ENCODE measurements at regions not wholly inside any gene's neighbourhood (a gene's known extent, or its start where the extent isn't known, plus 50 kb on each side); places are given as distances from the start of the nearest gene placed in this dataset.

GRCh38 chr16:61237884-61238485, 798.3 kb downstream of the CDH8 start:
- Histone ChIP-seq H3K4me1 (ENCODE audit: control insufficient read depth in 2 of 2, insufficient read depth in 2 of 2, low read length in 2 of 2) (no peaks in the 10 kb centered on the region), H3K27ac (ENCODE audit: low read depth in 2 of 2, low read length in 2 of 2) (no peak overlapping the region), H3K4me3 (ENCODE audit: low read length in 2 of 2) (no peak overlapping the region), H3K27me3 (ENCODE audit: control insufficient read depth in 2 of 2, insufficient read depth in 2 of 2, low read length in 2 of 2) (no peaks in the 10 kb centered on the region), H3K9me3 (ENCODE audit: control insufficient read depth in 2 of 2, low read length in 2 of 2) (peaks cover 0 to 3% of the 10 kb centered on the region in 2 donors), H3K36me3 (ENCODE audit: control insufficient read depth in 2 of 2, insufficient read depth in 2 of 2, low read length in 2 of 2) (no peaks in the 10 kb centered on the region), H3K9ac (ENCODE audit: low read depth in 1 of 2, low read length in 2 of 2) (no peak overlapping the region)

DNA sequence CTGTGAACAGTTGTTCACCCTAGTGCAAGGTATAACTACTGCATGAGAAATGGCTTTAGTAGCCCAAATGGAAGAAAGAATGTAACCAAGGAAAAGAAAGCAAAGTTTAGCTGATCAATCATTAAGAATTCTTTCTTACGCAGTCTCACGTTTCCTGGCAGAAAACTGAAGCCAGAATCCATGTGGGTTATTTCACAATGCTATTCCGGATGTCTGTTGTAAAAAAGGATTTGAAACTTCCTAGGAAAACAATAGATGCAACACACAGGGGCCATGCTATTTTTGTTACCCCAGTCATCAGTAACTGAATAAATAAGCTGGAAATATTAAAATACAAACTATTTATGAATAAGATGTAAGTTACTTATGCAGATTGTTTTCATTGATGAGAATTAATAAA, 802.5 kb downstream of the CDH8 start:
- Histone ChIP-seq H3K4me3 (ENCODE audit: low read length in 2 of 2) (no peak overlapping the region), H3K36me3 (ENCODE audit: control insufficient read depth in 2 of 2, insufficient read depth in 2 of 2, low read length in 2 of 2) (no peaks in the 10 kb centered on the region), H3K4me1 (ENCODE audit: control insufficient read depth in 2 of 2, insufficient read depth in 2 of 2, low read length in 2 of 2) (no peaks in the 10 kb centered on the region), H3K9ac (ENCODE audit: low read depth in 1 of 2, low read length in 2 of 2) (no peak overlapping the region), H3K27me3 (ENCODE audit: control insufficient read depth in 2 of 2, insufficient read depth in 2 of 2, low read length in 2 of 2) (no peaks in the 10 kb centered on the region), H3K9me3 (ENCODE audit: control insufficient read depth in 2 of 2, low read length in 2 of 2) (peaks cover 0 to 3% of the 10 kb centered on the region in 2 donors), H3K27ac (ENCODE audit: low read depth in 2 of 2, low read length in 2 of 2) (no peak overlapping the region)

DNA sequence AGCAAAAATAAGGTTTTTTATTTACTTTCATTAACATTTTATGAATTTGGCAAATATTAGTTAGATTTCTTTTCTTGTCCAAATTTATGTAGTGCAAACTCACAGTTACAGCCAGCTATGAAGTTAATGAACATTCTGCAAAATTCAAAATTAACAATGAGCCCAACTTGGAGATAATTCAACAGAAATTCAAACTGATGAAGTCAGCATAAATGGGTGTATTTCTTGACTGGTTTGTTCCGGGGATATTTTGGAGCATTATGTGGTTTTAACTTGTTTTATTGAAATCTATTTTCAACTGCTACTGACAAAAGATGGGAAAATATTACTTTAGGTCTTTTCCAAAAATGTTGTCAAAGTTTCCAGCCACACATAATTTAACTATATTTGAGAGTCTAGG, 807.9 kb downstream of the CDH8 start:
- Histone ChIP-seq H3K9me3 (ENCODE audit: control insufficient read depth in 2 of 2, low read length in 2 of 2) (no peaks in the 10 kb centered on the region), H3K27ac (ENCODE audit: low read depth in 2 of 2, low read length in 2 of 2) (no peak overlapping the region), H3K4me3 (ENCODE audit: low read length in 2 of 2) (no peak overlapping the region), H3K9ac (ENCODE audit: low read depth in 1 of 2, low read length in 2 of 2) (no peak overlapping the region), H3K36me3 (ENCODE audit: control insufficient read depth in 2 of 2, insufficient read depth in 2 of 2, low read length in 2 of 2) (no peaks in the 10 kb centered on the region), H3K27me3 (ENCODE audit: control insufficient read depth in 2 of 2, insufficient read depth in 2 of 2, low read length in 2 of 2) (no peaks in the 10 kb centered on the region), H3K4me1 (ENCODE audit: control insufficient read depth in 2 of 2, insufficient read depth in 2 of 2, low read length in 2 of 2) (no peaks in the 10 kb centered on the region)

GRCh38 chr16:61215605-61216004, 820.6 kb downstream of the CDH8 start:
- Histone ChIP-seq H3K9me3 (ENCODE audit: control insufficient read depth in 2 of 2, low read length in 2 of 2) (no peaks in the 10 kb centered on the region), H3K9ac (ENCODE audit: low read depth in 1 of 2, low read length in 2 of 2) (no peak overlapping the region), H3K36me3 (ENCODE audit: control insufficient read depth in 2 of 2, insufficient read depth in 2 of 2, low read length in 2 of 2) (no peaks in the 10 kb centered on the region), H3K27me3 (ENCODE audit: control insufficient read depth in 2 of 2, insufficient read depth in 2 of 2, low read length in 2 of 2) (no peaks in the 10 kb centered on the region), H3K4me3 (ENCODE audit: low read length in 2 of 2) (no peak overlapping the region), H3K27ac (ENCODE audit: low read depth in 2 of 2, low read length in 2 of 2) (no peak overlapping the region), H3K4me1 (ENCODE audit: control insufficient read depth in 2 of 2, insufficient read depth in 2 of 2, low read length in 2 of 2) (no peaks in the 10 kb centered on the region)

- H3K27ac ChIP-seq (ENCODE audit: low read depth in 2 of 2, low read length in 2 of 2): no peak overlapping the region
- H3K36me3 ChIP-seq (ENCODE audit: control insufficient read depth in 2 of 2, insufficient read depth in 2 of 2, low read length in 2 of 2): no peaks in the 10 kb centered on the region
- no peaks in the 10 kb centered on the region for H3K4me1 ChIP-seq (ENCODE audit: control insufficient read depth in 2 of 2, insufficient read depth in 2 of 2, low read length in 2 of 2)
- H3K27me3 ChIP-seq (ENCODE audit: control insufficient read depth in 2 of 2, insufficient read depth in 2 of 2, low read length in 2 of 2): no peaks in the 10 kb centered on the region
- no peak overlapping the region for H3K4me3 ChIP-seq (ENCODE audit: low read length in 2 of 2)
- H3K9ac ChIP-seq (ENCODE audit: low read depth in 1 of 2, low read length in 2 of 2): no peak overlapping the region
- H3K9me3 ChIP-seq (ENCODE audit: control insufficient read depth in 2 of 2, low read length in 2 of 2): no peaks in the 10 kb centered on the region
Measured at GRCh38 chr16:61214780-61215179, 821.5 kb downstream of the CDH8 start.

- no peak overlapping the region for H3K4me3 ChIP-seq (ENCODE audit: low read length in 2 of 2)
- no peak overlapping the region for H3K9ac ChIP-seq (ENCODE audit: low read depth in 1 of 2, low read length in 2 of 2)
- H3K9me3 ChIP-seq (ENCODE audit: control insufficient read depth in 2 of 2, low read length in 2 of 2): peaks cover 0 to 2% of the 10 kb centered on the region in 2 donors
Measured at GRCh38 chr16:61210076-61210475, 826.2 kb downstream of the CDH8 start.

DNA sequence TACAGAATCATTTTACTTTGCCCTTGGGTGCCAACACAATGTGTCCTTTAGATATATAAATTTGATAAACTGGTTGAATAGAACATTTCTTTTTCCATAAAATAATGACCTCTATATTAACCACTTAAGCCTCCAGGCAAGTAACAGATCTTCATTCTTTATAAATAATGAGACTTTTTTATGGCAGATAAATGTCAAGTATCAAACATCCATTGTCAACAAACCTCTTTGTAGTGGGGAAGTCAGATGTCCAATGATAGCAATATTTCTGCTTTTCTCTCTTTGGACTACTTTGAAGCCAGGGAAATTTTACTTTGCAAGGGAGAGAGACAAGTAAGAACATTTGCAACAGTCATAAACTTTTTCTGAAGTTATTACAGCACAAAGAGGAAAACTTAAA, 841.2 kb downstream of the CDH8 start:
- H3K9me3 ChIP-seq (ENCODE audit: control insufficient read depth in 2 of 2, low read length in 2 of 2): no peaks in the 10 kb centered on the region
- no peaks in the 10 kb centered on the region for H3K36me3 ChIP-seq (ENCODE audit: control insufficient read depth in 2 of 2, insufficient read depth in 2 of 2, low read length in 2 of 2)

More at GRCh38 chr16:61210076-61210475, 826.2 kb downstream of the CDH8 start:
- Histone ChIP-seq H3K4me1 (ENCODE audit: control insufficient read depth in 2 of 2, insufficient read depth in 2 of 2, low read length in 2 of 2) (no peaks in the 10 kb centered on the region), H3K36me3 (ENCODE audit: control insufficient read depth in 2 of 2, insufficient read depth in 2 of 2, low read length in 2 of 2) (no peaks in the 10 kb centered on the region), H3K27me3 (ENCODE audit: control insufficient read depth in 2 of 2, insufficient read depth in 2 of 2, low read length in 2 of 2) (no peaks in the 10 kb centered on the region), H3K27ac (ENCODE audit: low read depth in 2 of 2, low read length in 2 of 2) (no peak overlapping the region)

DNA sequence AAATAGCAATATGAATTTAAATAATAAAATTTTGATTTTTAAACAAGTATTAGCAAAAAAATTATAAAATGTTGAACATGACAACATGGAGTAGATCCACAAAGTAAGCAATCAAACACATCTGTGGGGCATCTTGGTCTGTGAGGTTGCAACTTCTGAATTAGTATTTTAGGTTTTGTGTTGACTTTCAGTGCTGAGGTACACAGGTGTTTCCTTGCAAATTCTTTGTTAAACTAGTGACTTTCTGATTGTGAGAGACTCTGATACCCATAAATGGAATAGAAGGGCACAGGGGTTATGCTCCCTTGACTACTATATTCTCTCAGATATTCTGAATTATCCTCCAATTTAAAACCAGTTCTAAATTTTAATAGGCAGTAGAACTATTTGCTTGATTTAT, 841.7 kb downstream of the CDH8 start:
- Histone ChIP-seq H3K9me3 (ENCODE audit: control insufficient read depth in 2 of 2, low read length in 2 of 2) (no peaks in the 10 kb centered on the region), H3K4me1 (ENCODE audit: control insufficient read depth in 2 of 2, insufficient read depth in 2 of 2, low read length in 2 of 2) (no peaks in the 10 kb centered on the region), H3K4me3 (ENCODE audit: low read length in 2 of 2) (no peak overlapping the region), H3K9ac (ENCODE audit: low read depth in 1 of 2, low read length in 2 of 2) (no peak overlapping the region), H3K27me3 (ENCODE audit: control insufficient read depth in 2 of 2, insufficient read depth in 2 of 2, low read length in 2 of 2) (no peaks in the 10 kb centered on the region), H3K36me3 (ENCODE audit: control insufficient read depth in 2 of 2, insufficient read depth in 2 of 2, low read length in 2 of 2) (no peaks in the 10 kb centered on the region), H3K27ac (ENCODE audit: low read depth in 2 of 2, low read length in 2 of 2) (no peak overlapping the region)

More for the DNA sequence above, 841.2 kb downstream of the CDH8 start:
- Histone ChIP-seq H3K4me3 (ENCODE audit: low read length in 2 of 2) (no peak overlapping the region), H3K4me1 (ENCODE audit: control insufficient read depth in 2 of 2, insufficient read depth in 2 of 2, low read length in 2 of 2) (no peaks in the 10 kb centered on the region), H3K27ac (ENCODE audit: low read depth in 2 of 2, low read length in 2 of 2) (no peak overlapping the region), H3K27me3 (ENCODE audit: control insufficient read depth in 2 of 2, insufficient read depth in 2 of 2, low read length in 2 of 2) (no peaks in the 10 kb centered on the region), H3K9ac (ENCODE audit: low read depth in 1 of 2, low read length in 2 of 2) (no peak overlapping the region)

- Histone ChIP-seq H3K27ac (ENCODE audit: low read depth in 2 of 2, low read length in 2 of 2) (no peak overlapping the region), H3K9me3 (ENCODE audit: control insufficient read depth in 2 of 2, low read length in 2 of 2) (peaks cover 0 to 4% of the 10 kb centered on the region in 2 donors), H3K27me3 (ENCODE audit: control insufficient read depth in 2 of 2, insufficient read depth in 2 of 2, low read length in 2 of 2) (no peaks in the 10 kb centered on the region), H3K4me3 (ENCODE audit: low read length in 2 of 2) (no peak overlapping the region), H3K36me3 (ENCODE audit: control insufficient read depth in 2 of 2, insufficient read depth in 2 of 2, low read length in 2 of 2) (no peaks in the 10 kb centered on the region), H3K4me1 (ENCODE audit: control insufficient read depth in 2 of 2, insufficient read depth in 2 of 2, low read length in 2 of 2) (no peaks in the 10 kb centered on the region), H3K9ac (ENCODE audit: low read depth in 1 of 2, low read length in 2 of 2) (no peak overlapping the region)
Measured at GRCh38 chr16:61182391-61182790, 853.8 kb downstream of the CDH8 start.

GRCh38 chr16:61181982-61182381, 854.3 kb downstream of the CDH8 start:
- H3K4me3 ChIP-seq (ENCODE audit: low read length in 2 of 2): no peak overlapping the region
- H3K27me3 ChIP-seq (ENCODE audit: control insufficient read depth in 2 of 2, insufficient read depth in 2 of 2, low read length in 2 of 2): no peaks in the 10 kb centered on the region
- no peak overlapping the region for H3K9ac ChIP-seq (ENCODE audit: low read depth in 1 of 2, low read length in 2 of 2)
- H3K27ac ChIP-seq (ENCODE audit: low read depth in 2 of 2, low read length in 2 of 2): no peak overlapping the region
- H3K9me3 ChIP-seq (ENCODE audit: control insufficient read depth in 2 of 2, low read length in 2 of 2): peaks cover 0 to 4% of the 10 kb centered on the region in 2 donors
- H3K36me3 ChIP-seq (ENCODE audit: control insufficient read depth in 2 of 2, insufficient read depth in 2 of 2, low read length in 2 of 2): no peaks in the 10 kb centered on the region
- H3K4me1 ChIP-seq (ENCODE audit: control insufficient read depth in 2 of 2, insufficient read depth in 2 of 2, low read length in 2 of 2): no peaks in the 10 kb centered on the region

DNA sequence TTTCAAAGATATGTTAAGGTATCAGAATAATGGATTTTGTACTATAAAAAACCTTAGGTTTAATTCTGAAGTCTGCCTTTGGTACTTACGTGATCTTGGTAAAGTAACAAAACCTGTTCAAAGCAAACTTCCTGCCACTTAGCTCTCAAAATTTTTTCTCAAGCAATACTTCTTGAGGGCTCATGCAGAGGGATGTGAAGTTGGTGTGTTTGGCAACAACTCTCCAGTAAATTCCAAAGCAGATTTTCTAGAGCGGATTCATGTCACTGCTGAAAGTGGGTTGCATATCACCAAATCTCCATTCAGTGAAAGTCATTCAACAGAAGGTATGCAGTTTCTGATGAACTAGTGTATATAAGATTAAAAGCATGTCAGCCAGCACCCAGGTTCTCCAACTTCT, 856.7 kb downstream of the CDH8 start:
- no peak overlapping the region for H3K27ac ChIP-seq (ENCODE audit: low read depth in 2 of 2, low read length in 2 of 2)
- no peaks in the 10 kb centered on the region for H3K4me1 ChIP-seq (ENCODE audit: control insufficient read depth in 2 of 2, insufficient read depth in 2 of 2, low read length in 2 of 2)
- H3K36me3 ChIP-seq (ENCODE audit: control insufficient read depth in 2 of 2, insufficient read depth in 2 of 2, low read length in 2 of 2): no peaks in the 10 kb centered on the region
- H3K9ac ChIP-seq (ENCODE audit: low read depth in 1 of 2, low read length in 2 of 2): no peak overlapping the region
- peaks cover 0 to 4% of the 10 kb centered on the region in 2 donors for H3K9me3 ChIP-seq (ENCODE audit: control insufficient read depth in 2 of 2, low read length in 2 of 2)
- no peak overlapping the region for H3K4me3 ChIP-seq (ENCODE audit: low read length in 2 of 2)
- H3K27me3 ChIP-seq (ENCODE audit: control insufficient read depth in 2 of 2, insufficient read depth in 2 of 2, low read length in 2 of 2): no peaks in the 10 kb centered on the region

Measured in mucosa of rectum (tissue), 2 donors.